NB4 (cell line): ENCODE measurements at regions not wholly inside any gene's neighbourhood (a gene's known extent, or its start where the extent isn't known, plus 50 kb on each side); places are given as distances from the start of the nearest gene placed in this dataset.

Experiments
- CTCF ChIP-seq: IDR thresholded peaks from one replicate; pipeline ENCODE4 v1.5.1; 2012; ENCODE audit warnings: low read depth, low read length
- MAX ChIP-seq: IDR thresholded peaks from 2 replicates; pipeline ENCODE4 v1.6.1; 2011; ENCODE audit warnings: low read depth, low read length
- POLR2A ChIP-seq: IDR thresholded peaks from 2 replicates; pipeline ENCODE4 v1.6.1; 2011; ENCODE audit warnings: mild to moderate bottlenecking; ENCODE audit not compliant: insufficient read length; ENCODE audit errors: extremely low read depth

DNA sequence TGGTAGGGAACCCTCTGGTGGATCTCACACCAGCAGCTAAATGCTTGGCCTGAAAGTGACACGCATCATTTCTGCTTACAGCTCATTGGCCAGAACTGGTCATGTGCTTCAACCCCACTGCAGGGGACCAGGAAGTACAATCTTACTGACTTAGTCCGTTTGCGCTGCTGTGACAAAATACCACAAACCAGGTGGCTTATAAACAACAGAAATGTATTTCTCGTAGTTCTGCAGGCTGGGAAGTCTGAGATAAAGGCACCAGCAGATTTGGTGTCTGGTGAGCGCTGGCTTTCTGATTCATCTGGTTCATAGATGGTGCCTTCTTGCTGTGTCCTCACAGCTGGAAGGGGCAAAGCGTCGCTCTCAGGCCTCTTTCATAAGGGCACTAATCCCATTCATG is 77.4 kb upstream of the SELENOK start:
- TF ChIP-seq CTCF (no peak), MAX (no peak), POLR2A (no peak)
